ENCODE measurements at regions not wholly inside any gene's neighbourhood (a gene's known extent, or its start where the extent isn't known, plus 50 kb on each side); places are given as distances from the start of the nearest gene placed in this dataset.
"Not testable (repeated sequence)": the region's sequence is repeated elsewhere in the genome, so short reads cannot be mapped to it uniquely, and the experiment has no call there.

DNA sequence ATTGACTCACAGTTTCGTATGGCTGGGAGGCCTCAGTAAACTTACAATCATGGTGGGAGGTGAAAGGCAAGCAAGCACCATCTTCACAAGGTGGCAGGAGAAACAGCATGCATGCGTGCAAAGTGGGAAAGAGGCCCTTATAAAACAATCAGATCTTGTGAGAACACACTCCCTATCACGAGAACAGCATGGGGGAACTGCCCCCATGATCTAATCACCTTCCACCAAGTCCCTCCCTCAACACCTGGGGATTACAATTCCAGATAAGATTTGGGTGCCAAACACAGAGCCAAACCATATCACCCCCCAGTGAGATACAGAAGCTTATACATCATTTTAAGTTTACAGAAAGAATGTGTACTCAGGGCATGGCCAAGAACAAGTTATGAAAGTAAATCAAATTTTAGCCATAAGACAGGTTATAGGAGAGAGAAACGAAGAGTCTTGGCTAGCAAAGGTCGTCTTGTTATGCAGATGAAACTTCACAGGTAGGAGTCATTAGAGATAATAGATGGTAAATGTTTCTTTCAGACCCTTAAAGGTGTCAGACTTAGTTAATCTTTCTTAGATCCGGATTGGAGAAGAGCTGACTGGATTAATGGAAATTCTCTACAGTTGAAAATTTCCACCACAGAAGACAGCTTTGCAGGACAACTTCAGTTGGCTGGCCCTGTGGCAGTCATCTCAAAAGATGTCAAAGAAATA is 79.8 kb upstream of the SEL1L start:
- POLR2A ChIA-PET: no interaction called here

GRCh38 chr14:81614302-81614701 is 80.6 kb upstream of the SEL1L start:
- H3K4me1 ChIP-seq (ENCODE audit: control insufficient read depth, insufficient read depth, low read length); H3K9me3 ChIP-seq (ENCODE audit: control insufficient read depth, insufficient read depth, low read depth, low read length); H3K36me3 ChIP-seq (ENCODE audit: control insufficient read depth in 2 of 2, insufficient read depth in 1 of 2, low read length in 2 of 2); POLR2A ChIA-PET; H3K27ac ChIP-seq (ENCODE audit: extremely low read depth, low read depth, low read length); H3K4me3 ChIP-seq (ENCODE audit: low read depth, low read length): not testable (repeated sequence)
- CTCF ChIA-PET: interaction anchor here (1.1 kb wide), 1 partner anchor 11 kb away, joined by 3 read pairs; no protein-coding TSS in a partner anchor

More for the DNA sequence above, 79.8 kb upstream of the SEL1L start:
- H3K36me3 ChIP-seq (ENCODE audit: control insufficient read depth in 2 of 2, insufficient read depth in 1 of 2, low read length in 2 of 2): no peaks in the 10 kb centered on the region
- H3K4me3 ChIP-seq (ENCODE audit: low read depth, low read length): no peak overlapping the region
- no peak overlapping the region for H3K27ac ChIP-seq (ENCODE audit: extremely low read depth, low read depth, low read length)
- TF ChIP-seq, protein P1, sequence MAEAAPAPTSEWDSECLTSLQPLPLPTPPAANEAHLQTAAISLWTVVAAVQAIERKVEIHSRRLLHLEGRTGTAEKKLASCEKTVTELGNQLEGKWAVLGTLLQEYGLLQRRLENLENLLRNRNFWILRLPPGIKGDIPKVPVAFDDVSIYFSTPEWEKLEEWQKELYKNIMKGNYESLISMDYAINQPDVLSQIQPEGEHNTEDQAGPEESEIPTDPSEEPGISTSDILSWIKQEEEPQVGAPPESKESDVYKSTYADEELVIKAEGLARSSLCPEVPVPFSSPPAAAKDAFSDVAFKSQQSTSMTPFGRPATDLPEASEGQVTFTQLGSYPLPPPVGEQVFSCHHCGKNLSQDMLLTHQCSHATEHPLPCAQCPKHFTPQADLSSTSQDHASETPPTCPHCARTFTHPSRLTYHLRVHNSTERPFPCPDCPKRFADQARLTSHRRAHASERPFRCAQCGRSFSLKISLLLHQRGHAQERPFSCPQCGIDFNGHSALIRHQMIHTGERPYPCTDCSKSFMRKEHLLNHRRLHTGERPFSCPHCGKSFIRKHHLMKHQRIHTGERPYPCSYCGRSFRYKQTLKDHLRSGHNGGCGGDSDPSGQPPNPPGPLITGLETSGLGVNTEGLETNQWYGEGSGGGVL (tag by site-specific recombination; IDR thresholded peaks at IDR 0.05): no peak
- no peak for TF ChIP-seq BCL11A (tag by site-specific recombination; IDR thresholded peaks at IDR 0.05; ENCODE audit: low read depth)
- TF ChIP-seq ZNF830 (tag by site-specific recombination; IDR thresholded peaks at IDR 0.05; ENCODE audit: low read depth): no peak
- no peak for TF ChIP-seq ZNF10 (tag by site-specific recombination; IDR thresholded peaks at IDR 0.05)
- TF ChIP-seq GFI1B (tag by site-specific recombination; IDR thresholded peaks at IDR 0.05): no peak
- no peak for TF ChIP-seq KLF7 (tag by site-specific recombination; IDR thresholded peaks at IDR 0.05; ENCODE audit: borderline replicate concordance)
- TF ChIP-seq MEIS1 (CRISPR knock-in tag; IDR thresholded peaks at IDR 0.05; ENCODE audit: borderline replicate concordance): no peak
- no peak for TF ChIP-seq ZNF404 (tag by site-specific recombination; IDR thresholded peaks at IDR 0.05)
- no peaks in the 10 kb centered on the region for H3K9me3 ChIP-seq (ENCODE audit: control insufficient read depth, insufficient read depth, low read depth, low read length)
- no peaks in the 10 kb centered on the region for H3K4me1 ChIP-seq (ENCODE audit: control insufficient read depth, insufficient read depth, low read length)
- CTCF ChIA-PET: interaction anchor here (0.7 to 1.1 kb wide), 2 partner anchors 10 to 185 kb away, joined by 3 read pairs; no protein-coding TSS in a partner anchor

DNA sequence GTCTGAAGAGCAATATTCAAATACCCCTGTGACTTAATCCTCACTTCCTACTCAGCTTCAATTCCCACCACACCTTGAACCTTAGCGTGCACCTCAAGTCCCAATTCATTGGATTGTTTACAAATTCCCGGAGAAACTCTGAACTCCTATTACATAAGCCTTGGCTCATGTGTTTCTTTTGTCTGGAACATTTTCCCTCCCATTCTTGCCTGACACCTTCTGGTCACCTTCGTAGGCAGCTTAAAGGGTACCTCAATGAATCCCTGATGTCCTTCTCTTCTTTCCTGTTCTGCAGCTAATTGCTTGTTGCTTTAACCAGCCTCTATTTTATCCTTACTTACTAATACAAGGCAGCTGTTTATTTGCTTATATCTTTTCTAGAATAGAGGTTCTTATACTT is 85.0 kb upstream of the SEL1L start:
- Histone ChIP-seq H3K36me3 (ENCODE audit: control insufficient read depth in 2 of 2, insufficient read depth in 1 of 2, low read length in 2 of 2) (no peaks in the 10 kb centered on the region), H3K27ac (ENCODE audit: extremely low read depth, low read depth, low read length) (no peak overlapping the region), H3K4me3 (ENCODE audit: low read depth, low read length) (no peak overlapping the region), H3K4me1 (ENCODE audit: control insufficient read depth, insufficient read depth, low read length) (no peaks in the 10 kb centered on the region), H3K9me3 (ENCODE audit: control insufficient read depth, insufficient read depth, low read depth, low read length) (no peaks in the 10 kb centered on the region)
- ChIA-PET POLR2A (no interaction called here), CTCF (no interaction called here)
- TF ChIP-seq ZSCAN23 (tag by site-specific recombination; IDR thresholded peaks at IDR 0.05): no peak

DNA sequence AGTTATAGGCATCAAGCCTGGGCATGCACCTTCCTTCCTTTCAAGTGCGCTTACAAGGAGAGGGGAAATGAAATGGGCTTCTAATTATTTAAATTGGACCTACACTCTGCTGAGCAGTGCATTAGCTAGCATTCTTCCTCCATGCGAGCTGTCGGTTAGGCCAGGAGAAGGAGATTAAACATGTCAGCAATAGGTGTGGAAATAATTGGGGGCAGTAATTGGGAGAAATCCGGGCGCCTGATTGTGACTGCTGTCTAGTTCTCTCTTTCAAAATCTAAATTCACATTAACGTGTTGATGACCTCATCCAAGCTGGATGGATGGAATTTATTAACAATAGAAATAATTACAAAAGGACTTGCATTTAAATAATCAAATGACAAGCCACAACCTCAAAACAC is 86.2 kb upstream of the SEL1L start:
- CTCF ChIA-PET: no interaction called here
- POLR2A ChIA-PET: no interaction called here
- Histone ChIP-seq H3K9me3 (ENCODE audit: control insufficient read depth, insufficient read depth, low read depth, low read length) (no peaks in the 10 kb centered on the region), H3K4me1 (ENCODE audit: control insufficient read depth, insufficient read depth, low read length) (no peaks in the 10 kb centered on the region), H3K36me3 (ENCODE audit: control insufficient read depth in 2 of 2, insufficient read depth in 1 of 2, low read length in 2 of 2) (no peaks in the 10 kb centered on the region), H3K4me3 (ENCODE audit: low read depth, low read length) (no peak overlapping the region), H3K27ac (ENCODE audit: extremely low read depth, low read depth, low read length) (no peak overlapping the region)
- no peak for TF ChIP-seq OVOL3 (tag by site-specific recombination; IDR thresholded peaks at IDR 0.05)
- no peak for TF ChIP-seq ZNF510 (tag by site-specific recombination; IDR thresholded peaks at IDR 0.05; ENCODE audit: insufficient replicate concordance)

- H3K36me3 ChIP-seq (ENCODE audit: control insufficient read depth in 2 of 2, insufficient read depth in 1 of 2, low read length in 2 of 2); H3K4me3 ChIP-seq (ENCODE audit: low read depth, low read length); H3K9me3 ChIP-seq (ENCODE audit: control insufficient read depth, insufficient read depth, low read depth, low read length); POLR2A ChIA-PET; H3K4me1 ChIP-seq (ENCODE audit: control insufficient read depth, insufficient read depth, low read length); H3K27ac ChIP-seq (ENCODE audit: extremely low read depth, low read depth, low read length): not testable (repeated sequence)
- CTCF ChIA-PET: interaction anchor here (0.8 kb wide), 1 partner anchor 20 kb away, joined by 3 read pairs; no protein-coding TSS in a partner anchor
Measured at GRCh38 chr14:81623771-81624396, 90.2 kb upstream of the SEL1L start.
